ENCODE measurements at regions not wholly inside any gene's neighbourhood (a gene's known extent, or its start where the extent isn't known, plus 50 kb on each side); places are given as distances from the start of the nearest gene placed in this dataset.

DNA sequence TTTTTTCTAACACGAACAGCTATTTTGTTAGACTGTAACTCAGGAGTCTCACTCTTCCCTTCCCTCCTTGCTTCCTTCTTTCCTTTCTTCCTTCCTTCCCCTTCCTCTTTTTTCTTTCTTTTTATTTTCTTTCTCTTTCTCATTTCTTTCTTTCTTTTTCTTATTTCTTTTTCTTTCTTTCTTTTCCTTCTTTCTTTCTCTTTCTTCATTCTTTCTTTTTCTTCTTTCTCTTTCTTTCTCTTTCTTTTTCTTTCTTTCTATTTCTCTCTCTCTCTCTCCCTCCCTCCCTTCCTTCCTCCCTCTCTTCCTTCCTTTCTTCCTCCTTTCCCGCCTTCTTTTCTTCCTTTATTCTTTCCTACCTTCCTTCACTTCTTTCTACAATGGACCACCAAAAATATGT is 1443.0 kb upstream of the LRRTM3 start:
- DNase-seq (ENCODE audit: low read depth) = no peak
- H3K4me3 ChIP-seq (ENCODE audit: low read depth, low read length) = no peak overlapping the region
- TF ChIP-seq, protein P1, sequence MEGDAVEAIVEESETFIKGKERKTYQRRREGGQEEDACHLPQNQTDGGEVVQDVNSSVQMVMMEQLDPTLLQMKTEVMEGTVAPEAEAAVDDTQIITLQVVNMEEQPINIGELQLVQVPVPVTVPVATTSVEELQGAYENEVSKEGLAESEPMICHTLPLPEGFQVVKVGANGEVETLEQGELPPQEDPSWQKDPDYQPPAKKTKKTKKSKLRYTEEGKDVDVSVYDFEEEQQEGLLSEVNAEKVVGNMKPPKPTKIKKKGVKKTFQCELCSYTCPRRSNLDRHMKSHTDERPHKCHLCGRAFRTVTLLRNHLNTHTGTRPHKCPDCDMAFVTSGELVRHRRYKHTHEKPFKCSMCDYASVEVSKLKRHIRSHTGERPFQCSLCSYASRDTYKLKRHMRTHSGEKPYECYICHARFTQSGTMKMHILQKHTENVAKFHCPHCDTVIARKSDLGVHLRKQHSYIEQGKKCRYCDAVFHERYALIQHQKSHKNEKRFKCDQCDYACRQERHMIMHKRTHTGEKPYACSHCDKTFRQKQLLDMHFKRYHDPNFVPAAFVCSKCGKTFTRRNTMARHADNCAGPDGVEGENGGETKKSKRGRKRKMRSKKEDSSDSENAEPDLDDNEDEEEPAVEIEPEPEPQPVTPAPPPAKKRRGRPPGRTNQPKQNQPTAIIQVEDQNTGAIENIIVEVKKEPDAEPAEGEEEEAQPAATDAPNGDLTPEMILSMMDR (conservative IDR thresholded peaks at IDR 0.05; ENCODE audit: low read depth, low read length) = no peak

DNA sequence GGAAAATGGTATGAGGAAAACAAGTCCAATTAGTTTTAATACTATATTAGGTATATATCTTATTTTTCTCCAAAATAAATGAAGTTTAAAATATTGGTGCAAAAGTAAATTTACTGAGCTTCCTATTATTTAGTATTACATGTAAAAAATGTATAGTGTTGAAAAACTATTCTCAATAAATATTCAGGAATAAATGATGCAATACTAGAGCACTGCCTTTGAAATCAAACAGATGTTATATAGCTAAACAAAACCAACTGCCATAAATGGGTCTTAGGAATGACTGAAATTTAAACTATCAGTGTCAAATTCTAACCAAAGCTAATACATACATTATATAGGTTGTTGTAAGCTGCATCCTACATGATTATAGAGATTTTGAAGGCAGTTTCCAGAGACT is 1434.0 kb upstream of the LRRTM3 start:
- H3K4me3 ChIP-seq (ENCODE audit: low read depth, low read length) = no peak overlapping the region
- TF ChIP-seq, protein P1 (conservative IDR thresholded peaks at IDR 0.05; ENCODE audit: low read depth, low read length) = no peak
- DNase-seq (ENCODE audit: low read depth) = no peak

DNA sequence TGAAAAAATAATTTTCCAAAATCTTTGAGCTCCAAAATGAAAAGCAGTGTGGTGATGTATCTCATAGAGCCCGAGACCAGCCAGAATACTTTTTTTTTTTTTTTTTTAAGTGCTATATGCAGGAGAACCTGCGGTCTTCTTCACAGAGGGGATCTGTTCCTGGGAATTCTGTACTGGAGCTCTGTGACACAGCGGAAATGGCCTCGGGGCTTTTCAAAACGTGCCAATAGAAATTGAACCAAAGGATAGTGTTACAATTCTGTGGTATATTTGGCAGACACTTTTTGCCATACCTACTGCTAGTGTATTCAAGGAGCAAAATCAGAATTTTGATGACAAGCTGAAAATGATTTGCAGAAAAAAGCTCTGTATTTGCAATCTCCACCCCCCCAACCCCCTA is 1429.3 kb upstream of the LRRTM3 start:
- DNase-seq (ENCODE audit: low read depth) = no peak
- H3K4me3 ChIP-seq (ENCODE audit: low read depth, low read length) = no peak overlapping the region
- TF ChIP-seq, protein P1 (conservative IDR thresholded peaks at IDR 0.05; ENCODE audit: low read depth, low read length) = no peak

DNA sequence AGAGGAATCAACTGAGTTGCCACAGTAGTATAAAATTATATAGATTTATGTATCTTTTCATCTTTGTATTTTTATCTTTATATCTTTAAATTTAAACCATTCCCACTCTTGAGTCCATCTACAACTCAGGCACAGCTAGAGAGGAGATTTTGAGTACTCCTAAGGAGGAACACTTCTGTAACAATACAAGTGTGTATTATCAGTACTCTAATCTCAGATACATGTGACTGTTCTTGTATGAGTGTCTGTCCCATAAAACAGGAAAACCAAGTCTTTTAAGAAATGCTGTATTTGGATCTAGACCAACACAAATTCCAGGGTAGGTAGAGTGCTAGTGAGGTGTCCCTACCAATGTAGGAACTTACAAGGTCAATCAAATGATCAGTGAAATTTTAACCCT is 1428.0 kb upstream of the LRRTM3 start:
- no peak for DNase-seq (ENCODE audit: low read depth)
- TF ChIP-seq, protein P1 (conservative IDR thresholded peaks at IDR 0.05; ENCODE audit: low read depth, low read length) = no peak
- H3K4me3 ChIP-seq (ENCODE audit: low read depth, low read length) = no peak overlapping the region

DNA sequence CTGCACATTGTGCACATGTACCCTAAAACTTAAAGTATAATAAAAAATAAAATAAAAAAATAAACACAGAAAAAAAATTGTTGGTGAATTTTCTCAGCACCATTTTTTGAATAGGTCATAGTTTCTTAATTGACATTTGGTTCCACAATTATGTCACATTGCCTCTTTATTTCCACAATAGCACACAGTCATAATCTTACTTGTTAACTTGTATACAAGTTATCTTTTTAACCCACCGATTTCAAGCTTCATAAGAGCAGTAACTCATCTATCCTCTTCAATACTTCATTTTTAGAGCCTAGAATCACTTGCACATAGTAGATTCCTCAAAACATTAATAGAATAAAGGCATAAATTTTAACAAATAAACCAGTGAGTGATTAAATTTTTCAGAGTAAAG is 1425.1 kb upstream of the LRRTM3 start:
- DNase-seq (ENCODE audit: low read depth) = no peak
- H3K4me3 ChIP-seq (ENCODE audit: low read depth, low read length) = no peak overlapping the region
- TF ChIP-seq, protein P1 (conservative IDR thresholded peaks at IDR 0.05; ENCODE audit: low read depth, low read length) = no peak

DNA sequence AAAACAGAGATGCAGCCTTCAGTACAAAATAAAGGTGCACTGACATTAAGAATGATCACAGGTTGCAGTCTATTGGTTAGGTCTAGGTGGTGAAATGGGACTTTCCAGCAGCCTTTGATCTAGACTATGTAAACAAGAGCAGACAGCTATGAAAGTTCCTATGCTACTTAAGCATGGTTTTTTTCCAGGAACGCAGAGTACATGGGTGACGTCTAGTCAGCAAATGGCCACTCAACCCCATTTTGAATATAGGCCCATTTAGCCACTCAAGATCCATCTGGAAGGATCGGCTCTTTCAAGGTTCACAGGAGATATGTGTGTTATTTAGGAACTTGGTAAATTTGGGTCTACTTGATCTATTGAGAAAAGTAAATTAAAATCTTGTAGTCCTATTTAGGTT is 1424.6 kb upstream of the LRRTM3 start:
- H3K4me3 ChIP-seq (ENCODE audit: low read depth, low read length) = no peak overlapping the region
- TF ChIP-seq, protein P1 (conservative IDR thresholded peaks at IDR 0.05; ENCODE audit: low read depth, low read length) = no peak
- DNase-seq (ENCODE audit: low read depth) = no peak

DNA sequence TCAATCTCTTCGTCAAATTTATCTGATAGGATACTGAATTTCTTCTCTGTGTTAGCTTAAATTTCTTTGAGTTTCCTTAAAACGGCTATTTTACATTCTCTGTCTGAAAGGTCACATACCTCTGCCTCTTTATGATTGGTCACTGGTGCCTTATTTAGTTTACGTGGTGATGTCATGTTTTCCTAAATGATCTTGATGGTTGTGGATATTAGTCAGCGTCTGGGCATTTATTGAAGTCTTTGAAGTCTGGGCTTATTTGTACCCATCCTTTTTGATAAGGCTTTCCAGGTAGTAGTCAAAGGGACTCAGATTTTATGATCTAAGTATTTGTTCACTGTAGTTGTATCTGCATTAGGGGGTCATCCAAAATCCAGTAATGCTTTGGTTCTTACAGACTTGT is 1407.5 kb upstream of the LRRTM3 start:
- H3K4me3 ChIP-seq (ENCODE audit: low read depth, low read length) = no peak overlapping the region
- DNase-seq (ENCODE audit: low read depth) = peak; percentile 1
- TF ChIP-seq, protein P1 (conservative IDR thresholded peaks at IDR 0.05; ENCODE audit: low read depth, low read length) = no peak

Data from choroid plexus epithelial cell (primary cell).